GM18526 (cell line): ENCODE measurements at regions not wholly inside any gene's neighbourhood (a gene's known extent, or its start where the extent isn't known, plus 50 kb on each side); places are given as distances from the start of the nearest gene placed in this dataset.

Experiments used
- POLR2A ChIP-seq: IDR thresholded peaks from 3 replicates; pipeline ENCODE4 v1.6.1; 2011; ENCODE audit not compliant: insufficient read length; ENCODE audit errors: extremely low read depth

DNA sequence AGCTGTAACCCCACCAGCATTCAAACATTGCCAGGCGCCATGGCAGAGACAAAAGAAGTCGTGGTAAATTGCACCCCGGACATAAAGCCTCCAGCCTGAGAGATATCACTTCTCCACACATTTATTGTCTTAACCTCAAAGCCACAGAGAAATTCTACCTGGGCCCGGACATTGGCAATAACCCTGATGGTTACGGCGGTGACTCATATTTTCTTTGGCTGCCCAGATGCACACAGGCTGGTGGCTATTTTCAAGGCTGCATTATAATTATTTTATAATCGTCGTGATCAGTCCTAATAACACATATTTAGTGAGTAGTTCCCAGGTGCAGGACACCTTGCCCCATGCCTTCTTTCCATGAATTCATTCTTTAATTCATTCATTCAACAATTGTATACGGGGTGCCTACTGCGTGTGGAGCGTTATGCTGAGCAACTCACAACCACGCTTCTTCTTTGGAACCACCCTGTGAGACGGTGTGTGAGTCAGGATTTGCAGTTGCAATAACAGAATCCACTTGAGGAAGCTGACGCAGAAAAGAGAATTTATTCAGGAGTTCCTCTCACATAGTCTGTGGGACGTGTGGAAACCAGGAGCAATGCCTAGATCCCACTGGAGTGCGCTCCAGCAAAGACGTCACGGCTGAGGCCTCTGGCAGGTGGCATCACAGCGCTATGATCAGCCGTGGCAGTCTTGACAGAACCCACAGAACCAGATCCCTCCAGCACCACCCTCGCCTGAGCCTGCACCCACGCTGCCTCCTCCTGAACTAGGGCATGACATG lies 245.7 kb downstream of the FOXL1 start:
- no peak for TF ChIP-seq POLR2A

DNA sequence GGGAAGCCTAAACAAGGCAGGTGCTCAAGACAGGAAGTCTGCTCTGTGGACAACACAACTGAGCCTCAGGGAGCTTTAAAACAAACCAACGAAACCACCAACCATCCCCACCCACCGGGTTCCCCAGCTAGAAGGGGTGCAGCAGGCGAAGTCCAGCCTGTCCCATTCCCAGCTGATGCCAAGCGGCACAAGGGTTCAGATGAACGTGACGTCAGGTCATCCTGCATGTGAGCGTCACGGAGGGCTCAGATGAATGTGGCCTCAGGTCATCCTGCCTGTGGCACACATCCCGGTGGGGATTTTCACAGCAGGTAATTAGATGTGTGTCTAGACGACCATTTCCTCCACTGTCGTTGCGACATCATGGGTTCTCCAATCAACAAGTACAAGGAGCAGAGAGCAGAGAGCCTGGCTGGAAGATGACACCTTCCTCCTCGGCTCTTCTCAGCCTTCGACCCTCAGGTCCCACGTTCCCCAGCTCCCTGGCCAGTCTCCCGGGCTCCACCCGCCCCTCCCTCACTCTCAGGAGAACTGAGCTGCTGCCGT lies 246.5 kb downstream of the FOXL1 start:
- TF ChIP-seq POLR2A, result no peak

DNA sequence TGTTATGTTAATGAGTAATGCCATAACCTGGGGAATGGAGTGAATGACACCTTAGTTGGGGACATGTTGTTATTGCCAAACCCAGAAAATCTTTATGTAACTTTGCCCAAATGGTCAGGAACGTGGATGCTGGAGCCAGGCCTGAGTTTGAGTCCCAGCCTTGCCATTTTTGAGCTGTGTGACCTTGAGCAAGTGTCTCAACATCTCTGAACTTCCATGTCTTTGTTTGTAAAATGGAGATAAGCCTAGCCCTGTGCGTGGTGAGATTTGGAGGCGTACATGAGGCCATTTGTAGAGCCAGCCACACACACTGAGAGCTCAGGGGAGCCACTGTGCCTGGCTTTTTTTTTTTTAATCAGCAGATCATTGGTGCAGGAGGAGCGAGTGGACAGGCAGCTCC lies 247.3 kb downstream of the FOXL1 start:
- no peak for TF ChIP-seq POLR2A

- TF ChIP-seq POLR2A, result no peak
Observed at GRCh38 chr16:86826941-86827340, 248.6 kb downstream of the FOXL1 start.

- TF ChIP-seq POLR2A, result no peak
Observed at GRCh38 chr16:86827521-86827920, 249.2 kb downstream of the FOXL1 start.

GRCh38 chr16:86828202-86828601 lies 249.9 kb downstream of the FOXL1 start:
- no peak for TF ChIP-seq POLR2A

DNA sequence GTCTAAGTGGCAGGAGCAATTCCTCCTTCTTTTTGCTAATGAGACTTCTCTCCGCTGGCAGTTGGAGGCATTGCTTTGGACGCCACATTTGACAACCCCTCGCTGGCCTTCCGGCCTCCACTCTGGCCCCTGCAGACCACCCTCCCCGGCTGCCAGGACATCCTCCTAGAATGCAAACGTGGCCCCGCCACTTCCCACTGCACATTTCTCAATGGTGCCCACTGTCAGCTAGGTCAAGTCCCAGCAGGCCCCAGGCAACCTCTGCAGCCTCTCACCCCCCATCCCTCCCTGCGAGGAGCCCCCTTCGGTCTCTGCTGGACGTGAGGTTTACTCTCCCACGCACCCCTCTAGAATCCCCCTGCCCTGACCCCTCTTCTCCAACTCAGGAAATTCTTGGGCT lies 250.3 kb downstream of the FOXL1 start:
- TF ChIP-seq POLR2A, result no peak

DNA sequence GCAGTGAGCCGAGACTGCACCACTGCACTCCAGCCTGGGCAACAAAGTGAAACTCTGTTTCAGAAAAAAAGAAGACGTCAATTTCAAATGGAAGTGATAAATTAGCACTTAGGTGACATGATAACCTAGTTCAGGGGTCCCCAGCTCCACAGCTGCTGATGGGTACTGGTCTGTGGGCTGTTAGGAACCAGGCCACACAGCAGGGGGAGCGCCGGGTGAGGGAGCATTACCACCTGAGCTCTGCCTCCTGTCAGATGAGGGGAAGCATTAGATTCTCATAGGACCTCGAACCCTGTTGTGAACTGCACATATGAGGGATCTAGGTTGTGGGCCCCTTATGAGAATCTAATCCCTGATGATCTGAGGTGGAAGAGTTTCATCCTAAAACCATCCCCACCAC lies 253.0 kb downstream of the FOXL1 start:
- no peak for TF ChIP-seq POLR2A

DNA sequence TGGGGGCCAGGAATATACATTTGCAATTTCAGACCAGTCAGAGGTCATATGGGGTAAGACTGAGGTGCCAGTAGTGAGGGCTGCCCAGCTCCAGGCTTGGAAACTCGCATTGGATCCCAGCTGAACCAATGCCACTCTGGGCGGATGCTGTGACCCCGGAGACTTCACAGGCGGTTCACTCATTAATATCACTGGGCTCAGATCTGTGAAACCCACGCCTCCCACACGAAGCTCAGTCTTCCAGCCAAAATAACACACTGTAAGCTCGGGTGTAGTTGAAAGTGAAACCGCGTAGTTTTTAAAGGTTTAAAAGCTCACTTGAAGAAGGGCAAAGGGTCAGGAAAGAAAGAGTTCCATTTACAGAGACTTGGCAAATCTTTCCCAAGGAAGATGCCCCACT lies 254.8 kb downstream of the FOXL1 start:
- no peak for TF ChIP-seq POLR2A

DNA sequence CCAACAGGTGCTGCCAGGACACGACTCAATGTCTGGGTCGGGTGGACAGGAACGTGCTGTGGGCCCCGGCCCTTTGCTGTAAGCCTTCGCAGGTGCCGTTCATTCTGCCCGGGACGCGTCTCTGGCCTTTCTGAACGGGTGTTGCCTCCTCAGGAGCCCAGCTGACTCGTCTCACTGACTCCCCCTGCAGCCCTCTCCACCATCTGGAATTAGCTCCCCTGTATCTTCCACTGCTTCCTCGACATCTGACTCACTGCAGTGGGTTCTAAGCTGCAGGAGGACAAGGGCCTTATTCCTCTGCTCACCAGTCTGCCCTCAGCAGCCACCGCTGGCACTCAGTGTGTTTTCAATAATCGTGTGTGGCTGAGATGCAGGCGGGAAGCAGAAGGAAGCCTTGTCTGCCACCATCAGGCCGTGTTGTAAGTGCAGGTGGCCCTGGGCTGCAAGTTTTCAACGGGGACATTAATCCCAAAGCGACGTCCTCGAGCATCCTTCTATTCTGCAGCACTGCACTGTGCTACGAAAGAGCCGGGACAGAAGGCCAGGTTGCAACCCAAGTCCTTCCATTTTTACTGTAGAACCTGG lies 256.2 kb downstream of the FOXL1 start:
- TF ChIP-seq POLR2A, result no peak

GRCh38 chr16:86835982-86836381 lies 257.6 kb downstream of the FOXL1 start:
- TF ChIP-seq POLR2A, result no peak

- no peak for TF ChIP-seq POLR2A
Observed at GRCh38 chr16:86836503-86837129, 258.3 kb downstream of the FOXL1 start.

- TF ChIP-seq POLR2A, result no peak
Observed at GRCh38 chr16:86843812-86844211, 265.5 kb downstream of the FOXL1 start.

GRCh38 chr16:86844695-86845094 lies 266.3 kb downstream of the FOXL1 start:
- TF ChIP-seq POLR2A, result no peak

DNA sequence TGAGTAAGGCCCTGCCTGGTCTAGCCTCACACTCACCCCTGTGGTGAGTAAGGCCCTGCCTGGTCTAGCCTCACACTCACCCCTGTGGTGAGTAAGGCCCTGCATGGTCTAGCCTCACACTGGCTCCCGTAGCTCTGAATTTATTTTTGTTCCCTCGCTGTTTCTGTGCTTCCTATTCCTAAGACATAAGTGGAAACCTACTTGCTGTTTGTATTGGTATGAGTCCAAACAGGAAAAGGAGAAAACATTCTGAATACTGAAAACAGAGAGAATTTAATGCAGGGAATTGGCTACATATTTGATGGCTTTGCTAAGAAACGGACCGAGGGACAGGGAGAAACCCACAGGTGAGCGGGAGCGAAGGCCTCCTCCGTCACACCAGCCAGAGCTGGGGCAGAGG lies 267.8 kb downstream of the FOXL1 start:
- TF ChIP-seq POLR2A, result no peak

GRCh38 chr16:86848821-86849220 lies 270.5 kb downstream of the FOXL1 start:
- TF ChIP-seq POLR2A, result no peak
